Colonic mucosa (tissue), 4 donors: ENCODE measurements at regions not wholly inside any gene's neighbourhood (a gene's known extent, or its start where the extent isn't known, plus 50 kb on each side); places are given as distances from the start of the nearest gene placed in this dataset.

Source experiments
- DNase-seq: peaks from one replicate; pipeline ENCODE4 v3.0.0-alpha.2; 2020
- H3K27ac ChIP-seq: fragments of 200-600 bp; one replicate; pipeline ENCODE4 v1.8.0; 2021
- H3K27me3 ChIP-seq: fragments of 200-600 bp; one replicate; pipeline ENCODE4 v1.8.0; 2021
- H3K36me3 ChIP-seq: fragments of 200-600 bp; one replicate; pipeline ENCODE4 v1.8.0; 2021
- H3K4me1 ChIP-seq: fragments of 200-600 bp; one replicate; pipeline ENCODE4 v1.8.0; 2021; ENCODE audit warnings: mild to moderate bottlenecking
- H3K4me3 ChIP-seq: fragments of 200-600 bp; one replicate; pipeline ENCODE4 v1.8.0; 2021
- H3K9ac ChIP-seq, 2 donors: one replicate each; pipeline ENCODE4 v1.7.0; 2013; ENCODE audit warnings: control low read depth in 2 of 2, low read depth in 2 of 2, low read length in 2 of 2
- H3K9me3 ChIP-seq: fragments of 200-600 bp; one replicate; pipeline ENCODE4 v1.8.0; 2021
- CTCF ChIP-seq: fragments of 200-600 bp; IDR thresholded peaks from one replicate; pipeline ENCODE4 v1.8.0; 2022; ENCODE audit warnings: antibody characterized with exemption, mild to moderate bottlenecking
- intact Hi-C: fragments of 100-400 bp; cut with DNase I; formaldehyde crosslinking; loops from one replicate; pipeline ENCODE4 v1.14.1; 2022
- donor health status: healthy.
- donor health status: DM: no; HTN: no; CAD: no.
- donor health status: DM: no; HTN: no; CAD: no.

GRCh38 chr20:60810561-60810960 is 441.5 kb upstream of the CDH4 start:
- TF ChIP-seq CTCF = no peak
- Histone ChIP-seq H3K9ac (no peak overlapping the region), H3K27ac (no peak overlapping the region), H3K27me3 (no peaks in the 10 kb centered on the region), H3K9me3 (no peaks in the 10 kb centered on the region), H3K36me3 (no peaks in the 10 kb centered on the region), H3K4me3 (no peak overlapping the region), H3K4me1 (no peaks in the 10 kb centered on the region)
- DNase-seq = no peak
- intact Hi-C loops = no loop called here

- Histone ChIP-seq H3K9ac (no peak overlapping the region), H3K36me3 (no peaks in the 10 kb centered on the region), H3K4me3 (no peak overlapping the region), H3K27ac (no peak overlapping the region), H3K4me1 (no peaks in the 10 kb centered on the region), H3K27me3 (no peaks in the 10 kb centered on the region), H3K9me3 (no peaks in the 10 kb centered on the region)
- no peak for TF ChIP-seq CTCF
- DNase-seq = no peak
- intact Hi-C loops = no loop called here
Observed at GRCh38 chr20:60812561-60812960, 439.5 kb upstream of the CDH4 start.

- no peak for TF ChIP-seq CTCF
- Histone ChIP-seq H3K36me3 (no peaks in the 10 kb centered on the region), H3K9me3 (no peaks in the 10 kb centered on the region), H3K4me3 (no peak overlapping the region), H3K9ac (no peak overlapping the region), H3K27ac (no peak overlapping the region), H3K27me3 (no peaks in the 10 kb centered on the region), H3K4me1 (no peaks in the 10 kb centered on the region)
- DNase-seq = no peak
- intact Hi-C loops = no loop called here
Observed at GRCh38 chr20:60813066-60813465, 439.0 kb upstream of the CDH4 start.

- Histone ChIP-seq H3K27ac (no peak overlapping the region), H3K4me1 (no peaks in the 10 kb centered on the region), H3K9me3 (no peaks in the 10 kb centered on the region), H3K9ac (no peak overlapping the region), H3K27me3 (no peaks in the 10 kb centered on the region), H3K36me3 (no peaks in the 10 kb centered on the region), H3K4me3 (no peak overlapping the region)
- TF ChIP-seq CTCF = no peak
- no peak for DNase-seq
- intact Hi-C loops = no loop called here
Observed at GRCh38 chr20:60815656-60816055, 436.4 kb upstream of the CDH4 start.

- H3K36me3 ChIP-seq = no peaks in the 10 kb centered on the region
- no peak for DNase-seq
- TF ChIP-seq CTCF = no peak
- H3K4me3 ChIP-seq = no peak overlapping the region
- no peaks in the 10 kb centered on the region for H3K9me3 ChIP-seq
- H3K27ac ChIP-seq = no peak overlapping the region
- H3K4me1 ChIP-seq = no peaks in the 10 kb centered on the region
- intact Hi-C loops = no loop called here
- H3K9ac ChIP-seq = no peak overlapping the region
- H3K27me3 ChIP-seq = no peaks in the 10 kb centered on the region
Observed at GRCh38 chr20:60816901-60817300, 435.2 kb upstream of the CDH4 start.

- no peak overlapping the region for H3K9ac ChIP-seq
- DNase-seq = no peak
- H3K27ac ChIP-seq = no peak overlapping the region
- H3K4me3 ChIP-seq = no peak overlapping the region
- H3K27me3 ChIP-seq = no peaks in the 10 kb centered on the region
- no peaks in the 10 kb centered on the region for H3K4me1 ChIP-seq
- H3K9me3 ChIP-seq = no peaks in the 10 kb centered on the region
- intact Hi-C loops = no loop called here
- TF ChIP-seq CTCF = no peak
- H3K36me3 ChIP-seq = no peaks in the 10 kb centered on the region
Observed at GRCh38 chr20:60817891-60818290, 434.2 kb upstream of the CDH4 start.
